Neuron (in vitro differentiated cells): ENCODE measurements at regions not wholly inside any gene's neighbourhood (a gene's known extent, or its start where the extent isn't known, plus 50 kb on each side); places are given as distances from the start of the nearest gene placed in this dataset.

Experiments used
- H2AFZ ChIP-seq: one replicate; pipeline ENCODE4 v1.6.1; 2013; ENCODE audit warnings: low read depth, mild to moderate bottlenecking, inconsistent platforms, low read length, moderate library complexity
- H3K27me3 ChIP-seq: one replicate; pipeline ENCODE4 v1.6.1; 2013; ENCODE audit warnings: low read length; ENCODE audit not compliant: insufficient read depth
- H3K36me3 ChIP-seq: one replicate; pipeline ENCODE4 v1.6.1; 2013; ENCODE audit warnings: low read length; ENCODE audit not compliant: insufficient read depth
- H3K4me1 ChIP-seq: one replicate; pipeline ENCODE4 v1.6.1; 2013; ENCODE audit warnings: low read length; ENCODE audit not compliant: insufficient read depth
- H3K4me3 ChIP-seq: 2 replicates; pipeline ENCODE4 v1.5.1; 2013; ENCODE audit warnings: mild to moderate bottlenecking, low read length, moderate library complexity
- H3K9me3 ChIP-seq: one replicate; pipeline ENCODE4 v1.6.1; 2013; ENCODE audit warnings: low read length

DNA sequence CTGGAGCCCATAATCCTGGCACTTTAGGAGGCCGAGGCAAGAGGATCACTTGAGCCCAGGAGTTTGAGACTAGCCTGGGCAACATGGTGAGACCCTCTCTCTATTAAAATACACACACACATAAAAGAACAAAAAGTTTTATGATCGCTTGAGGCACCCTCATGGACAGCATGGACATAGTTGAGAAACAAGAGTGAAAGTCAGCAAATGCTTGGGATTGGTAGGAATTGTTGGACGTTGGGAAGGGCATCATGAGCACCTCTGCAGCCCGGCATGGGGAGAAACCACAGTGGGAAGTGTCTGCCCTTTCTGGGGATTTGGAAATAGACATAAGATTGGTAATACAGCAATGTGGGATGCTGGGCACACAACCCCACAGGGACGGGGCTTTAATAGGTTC, 231.9 kb upstream of the FOXN3 start:
- Histone ChIP-seq H3K27me3 (no peaks in the 10 kb centered on the region), H3K4me1 (no peaks in the 10 kb centered on the region), H2AFZ (no peak overlapping the region), H3K4me3 (no peak overlapping the region), H3K9me3 (no peaks in the 10 kb centered on the region), H3K36me3 (no peaks in the 10 kb centered on the region)

DNA sequence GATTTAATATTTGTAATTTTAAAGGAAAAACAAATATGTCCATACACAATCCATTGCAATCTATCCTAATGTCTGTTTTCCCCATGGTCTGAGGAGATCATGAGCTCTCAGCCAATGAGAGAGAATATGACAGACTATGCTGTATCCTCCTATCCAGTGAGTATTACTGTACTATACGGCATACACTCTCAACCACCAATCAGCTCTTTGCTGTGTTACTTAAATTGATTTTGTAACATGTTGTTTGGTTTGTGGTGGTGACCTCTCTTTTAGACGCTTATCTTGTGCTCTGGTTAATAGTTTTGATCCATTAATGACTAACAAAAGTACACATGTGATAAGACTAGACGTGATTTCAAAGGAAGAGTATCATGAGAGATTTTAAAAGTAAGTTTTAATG, 231.5 kb upstream of the FOXN3 start:
- no peaks in the 10 kb centered on the region for H3K36me3 ChIP-seq
- no peaks in the 10 kb centered on the region for H3K4me1 ChIP-seq
- H3K9me3 ChIP-seq: no peaks in the 10 kb centered on the region
- no peak overlapping the region for H3K4me3 ChIP-seq
- H2AFZ ChIP-seq: no peak overlapping the region
- H3K27me3 ChIP-seq: no peaks in the 10 kb centered on the region

DNA sequence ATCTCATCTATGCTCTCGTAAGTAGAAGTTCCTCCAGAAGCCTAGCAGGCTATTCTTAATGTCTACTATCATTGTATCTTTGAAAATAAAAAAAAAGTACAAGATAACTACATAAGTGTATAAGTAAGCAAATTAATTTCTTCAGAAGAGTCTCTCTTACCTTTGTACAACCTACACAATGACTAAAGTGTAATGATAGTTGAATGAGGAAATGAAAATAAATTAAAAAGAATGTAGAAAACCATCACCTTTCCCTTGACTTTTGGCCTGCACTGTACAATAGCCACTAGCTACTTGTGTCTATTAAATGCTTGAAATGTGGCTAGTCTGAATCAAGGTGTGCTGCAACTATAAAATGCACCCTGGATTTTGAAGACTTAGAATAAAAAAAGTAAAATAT, 229.9 kb upstream of the FOXN3 start:
- H3K4me1 ChIP-seq: no peaks in the 10 kb centered on the region
- H3K36me3 ChIP-seq: no peaks in the 10 kb centered on the region
- H2AFZ ChIP-seq: no peak overlapping the region
- no peaks in the 10 kb centered on the region for H3K9me3 ChIP-seq
- H3K27me3 ChIP-seq: no peaks in the 10 kb centered on the region
- H3K4me3 ChIP-seq: no peak overlapping the region

DNA sequence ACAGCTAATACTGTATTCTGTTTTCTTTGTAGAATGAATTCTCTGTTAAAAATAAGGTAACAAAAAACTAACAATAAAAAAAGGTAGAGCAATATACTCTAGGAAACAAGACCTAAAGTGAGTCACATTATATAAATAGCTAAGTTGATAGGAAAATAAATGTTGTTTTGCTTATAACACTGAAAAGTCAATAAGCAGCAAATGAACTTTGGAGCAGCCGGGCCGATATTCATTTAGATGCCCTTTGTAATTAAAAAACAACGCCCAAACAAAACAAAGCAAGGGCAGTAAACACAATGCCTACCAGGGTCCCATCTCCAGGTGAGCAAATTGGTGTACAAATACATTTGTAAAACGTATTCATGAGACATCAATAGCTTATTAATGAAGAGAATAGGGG, 227.6 kb upstream of the FOXN3 start:
- Histone ChIP-seq H3K4me1 (no peaks in the 10 kb centered on the region), H3K9me3 (no peaks in the 10 kb centered on the region), H2AFZ (no peak overlapping the region), H3K36me3 (no peaks in the 10 kb centered on the region), H3K27me3 (no peaks in the 10 kb centered on the region), H3K4me3 (no peak overlapping the region)

DNA sequence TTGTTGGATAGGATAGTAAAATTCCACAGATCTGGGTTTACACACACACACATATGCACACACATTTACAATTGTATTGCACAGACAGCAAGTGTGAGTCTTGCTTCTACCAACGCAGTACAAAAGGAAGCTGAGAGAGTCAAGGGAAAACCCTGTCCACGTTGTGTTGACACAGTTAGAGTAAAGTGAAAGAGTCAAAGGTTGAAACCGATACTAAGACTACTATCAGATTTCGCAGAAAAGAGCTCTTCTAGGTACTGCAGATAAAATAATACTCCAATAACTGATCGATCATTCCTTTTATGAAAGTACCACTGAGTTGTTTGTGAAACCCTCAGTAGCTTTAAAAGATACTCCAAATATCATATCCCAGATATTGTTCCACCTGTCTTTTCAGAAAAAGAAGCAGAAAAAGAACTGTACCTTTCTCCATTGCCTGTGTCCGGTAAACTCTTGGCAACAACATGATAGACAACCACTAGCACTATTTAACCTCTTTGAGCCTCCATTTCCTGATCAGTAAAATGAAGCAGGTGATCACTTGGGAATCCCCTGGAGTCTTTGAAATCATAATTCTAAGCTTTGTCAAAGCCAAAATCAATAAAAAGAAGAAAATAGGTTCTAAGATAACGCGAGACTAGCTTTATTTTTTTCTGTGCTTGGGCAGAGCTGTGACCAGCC, 224.6 kb upstream of the FOXN3 start:
- Histone ChIP-seq H3K4me1 (no peaks in the 10 kb centered on the region), H3K27me3 (no peaks in the 10 kb centered on the region), H3K36me3 (no peaks in the 10 kb centered on the region), H2AFZ (no peak overlapping the region), H3K4me3 (no peak overlapping the region), H3K9me3 (no peaks in the 10 kb centered on the region)

DNA sequence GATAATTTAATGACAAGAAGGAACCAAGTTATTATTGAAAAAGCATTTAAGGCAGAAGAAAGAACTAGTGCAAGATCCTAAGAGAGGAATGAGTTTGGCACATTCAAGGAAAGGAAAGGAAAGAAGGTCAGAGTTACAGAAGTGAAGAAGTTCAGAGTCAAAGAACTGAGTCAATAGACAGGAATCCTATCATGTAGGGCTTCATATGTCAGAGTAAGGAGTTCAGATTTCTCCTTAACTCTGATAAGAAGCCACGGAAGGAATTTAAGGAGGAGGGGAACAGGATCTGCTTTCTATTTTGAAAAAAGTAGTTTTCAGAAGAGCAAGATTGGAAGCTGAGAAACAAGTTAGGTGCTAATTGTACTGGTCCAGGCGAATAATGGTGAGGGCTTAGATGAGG, 223.1 kb upstream of the FOXN3 start:
- Histone ChIP-seq H2AFZ (no peak overlapping the region), H3K4me1 (no peaks in the 10 kb centered on the region), H3K36me3 (no peaks in the 10 kb centered on the region), H3K27me3 (no peaks in the 10 kb centered on the region), H3K9me3 (no peaks in the 10 kb centered on the region), H3K4me3 (no peak overlapping the region)

DNA sequence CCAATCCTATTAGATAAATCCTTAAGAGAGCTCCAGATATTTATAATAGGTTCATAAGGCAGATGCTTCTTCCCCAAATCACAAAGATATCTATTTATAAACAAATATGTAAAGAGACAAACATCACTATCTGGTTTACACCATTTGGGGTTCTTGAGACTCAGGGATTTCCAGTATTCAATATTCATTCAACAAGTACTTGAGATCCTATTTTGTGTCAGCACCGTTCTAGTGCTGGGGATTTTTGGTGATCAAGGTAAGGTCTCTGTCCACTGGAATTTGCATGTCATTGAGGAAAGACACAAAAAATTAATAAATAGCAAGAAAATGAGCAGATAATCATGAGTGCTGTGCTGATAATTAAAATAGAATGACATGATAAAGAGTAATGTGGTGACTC, 222.7 kb upstream of the FOXN3 start:
- no peaks in the 10 kb centered on the region for H3K36me3 ChIP-seq
- no peak overlapping the region for H2AFZ ChIP-seq
- no peak overlapping the region for H3K4me3 ChIP-seq
- H3K27me3 ChIP-seq: no peaks in the 10 kb centered on the region
- H3K4me1 ChIP-seq: no peaks in the 10 kb centered on the region
- no peaks in the 10 kb centered on the region for H3K9me3 ChIP-seq

DNA sequence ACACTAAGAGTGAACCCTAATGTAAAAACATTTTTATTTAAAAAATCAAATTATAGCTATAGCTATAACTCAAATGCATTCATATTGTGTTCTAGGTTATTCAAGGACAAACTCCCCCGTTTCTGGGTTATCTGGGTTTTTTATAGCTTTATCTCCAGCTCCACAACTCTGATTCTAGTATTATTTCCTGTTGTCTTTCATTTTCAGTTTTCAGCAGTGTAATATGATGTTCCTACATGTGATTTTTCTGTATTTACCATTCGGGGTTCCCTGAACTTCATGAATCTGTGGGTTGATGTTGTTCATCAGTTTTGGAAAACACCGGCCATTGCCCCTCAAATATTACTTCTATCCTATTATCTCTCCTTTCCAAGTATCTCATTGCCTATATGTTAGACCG, 221.9 kb upstream of the FOXN3 start:
- Histone ChIP-seq H3K9me3 (no peaks in the 10 kb centered on the region), H2AFZ (no peak overlapping the region), H3K27me3 (no peaks in the 10 kb centered on the region), H3K4me3 (no peak overlapping the region), H3K36me3 (no peaks in the 10 kb centered on the region), H3K4me1 (no peaks in the 10 kb centered on the region)

DNA sequence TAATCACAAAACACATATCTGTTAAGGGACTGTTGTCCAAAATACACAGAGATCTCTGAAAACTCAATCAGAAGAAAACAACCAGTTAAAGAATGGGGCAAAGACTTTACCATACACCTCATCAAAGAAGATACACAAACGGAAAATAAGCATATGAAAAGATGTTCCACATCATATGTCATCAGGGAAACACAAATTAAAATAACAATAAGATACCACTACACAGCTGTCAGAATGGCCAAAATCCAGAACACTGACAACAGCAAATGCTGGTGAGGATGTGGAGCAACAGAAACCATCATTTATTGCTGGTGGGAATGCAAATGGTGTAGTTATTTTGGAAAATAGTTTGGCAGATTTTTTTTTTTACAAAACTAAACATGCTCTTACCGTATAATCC, 220.5 kb upstream of the FOXN3 start:
- Histone ChIP-seq H2AFZ (no peak overlapping the region), H3K4me3 (no peak overlapping the region), H3K27me3 (no peaks in the 10 kb centered on the region), H3K4me1 (no peaks in the 10 kb centered on the region), H3K9me3 (no peaks in the 10 kb centered on the region), H3K36me3 (no peaks in the 10 kb centered on the region)

DNA sequence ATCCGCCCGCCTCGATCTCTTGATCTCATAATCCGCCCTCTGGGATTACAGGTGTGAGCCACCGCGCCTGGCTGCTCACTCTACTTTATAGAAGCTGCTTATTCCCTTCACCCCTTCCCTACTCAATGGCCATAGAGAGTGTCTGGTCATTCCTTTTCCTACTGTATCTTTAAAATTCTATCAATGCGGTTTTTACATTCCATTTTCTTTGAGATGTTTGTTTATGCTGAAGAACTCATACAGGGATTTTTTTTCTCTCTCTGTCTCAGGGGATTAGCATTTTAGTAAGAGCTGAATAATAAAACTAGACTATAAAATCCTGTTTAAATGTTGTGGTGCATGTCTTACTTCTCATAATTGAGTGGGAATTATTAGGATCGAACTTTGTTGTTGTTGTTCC, 218.6 kb upstream of the FOXN3 start:
- Histone ChIP-seq H3K36me3 (no peaks in the 10 kb centered on the region), H3K4me1 (peaks cover 4% of the 10 kb centered on the region), H3K4me3 (no peak overlapping the region), H3K27me3 (no peaks in the 10 kb centered on the region), H3K9me3 (no peaks in the 10 kb centered on the region), H2AFZ (no peak overlapping the region)

DNA sequence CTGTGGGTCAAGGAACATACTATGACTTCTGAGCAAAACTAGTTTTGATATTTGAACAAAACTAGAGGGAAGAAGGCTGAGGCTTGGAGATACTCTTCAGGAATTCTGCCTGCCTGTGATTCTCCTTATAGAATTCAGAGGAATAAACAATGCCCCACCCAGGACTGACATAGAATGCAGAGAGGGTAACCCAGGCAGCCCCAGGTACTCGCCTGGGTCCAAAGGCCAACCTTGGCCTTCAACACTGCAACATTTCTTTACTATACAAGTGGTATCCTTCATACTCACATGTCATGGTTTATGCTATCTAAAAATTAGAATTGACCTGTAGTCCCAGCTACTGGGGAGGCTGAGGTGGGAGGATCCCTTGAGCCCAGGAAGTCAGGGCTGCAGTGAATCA, 217.0 kb upstream of the FOXN3 start:
- no peaks in the 10 kb centered on the region for H3K27me3 ChIP-seq
- no peak overlapping the region for H3K4me3 ChIP-seq
- H2AFZ ChIP-seq: no peak overlapping the region
- H3K4me1 ChIP-seq: peaks cover 4% of the 10 kb centered on the region
- H3K36me3 ChIP-seq: no peaks in the 10 kb centered on the region
- no peaks in the 10 kb centered on the region for H3K9me3 ChIP-seq

DNA sequence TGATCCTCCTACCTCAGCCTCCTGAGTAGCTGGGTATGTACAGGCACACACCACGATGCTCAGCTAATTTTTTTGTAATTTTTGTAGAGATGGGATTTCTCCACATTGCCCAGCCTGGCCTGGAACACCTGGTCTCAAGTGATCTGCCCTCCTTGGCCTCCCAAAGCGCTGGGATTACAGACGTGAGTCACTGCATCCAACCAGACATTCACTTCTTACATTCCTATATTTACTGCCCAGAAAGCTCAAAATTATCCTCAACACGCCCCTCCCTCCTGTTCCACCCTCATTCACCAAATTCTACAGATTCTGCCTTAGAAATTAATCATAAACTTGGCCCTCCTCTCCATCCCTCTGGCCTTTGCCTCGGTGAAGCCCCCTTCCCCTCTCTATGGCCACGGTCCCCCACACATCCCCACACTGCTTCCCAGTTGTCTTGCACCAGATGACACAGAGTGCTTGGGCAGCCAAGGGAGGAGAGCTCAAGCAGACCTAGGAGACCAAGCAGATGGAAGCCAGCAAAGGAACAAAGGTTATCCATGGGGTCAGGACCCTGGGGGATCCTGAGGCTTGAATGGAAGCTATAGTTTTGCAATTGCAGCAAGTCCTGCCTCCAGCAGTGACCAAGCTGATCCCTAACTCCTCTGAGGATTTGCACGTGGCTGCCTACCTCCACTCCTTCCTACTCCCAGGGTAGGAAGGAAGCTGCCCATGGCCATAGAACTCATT, 213.2 kb upstream of the FOXN3 start:
- Histone ChIP-seq H3K27me3 (no peaks in the 10 kb centered on the region), H3K4me3 (no peak overlapping the region), H3K9me3 (no peaks in the 10 kb centered on the region), H2AFZ (no peak overlapping the region), H3K36me3 (no peaks in the 10 kb centered on the region), H3K4me1 (peaks cover 4% of the 10 kb centered on the region)

DNA sequence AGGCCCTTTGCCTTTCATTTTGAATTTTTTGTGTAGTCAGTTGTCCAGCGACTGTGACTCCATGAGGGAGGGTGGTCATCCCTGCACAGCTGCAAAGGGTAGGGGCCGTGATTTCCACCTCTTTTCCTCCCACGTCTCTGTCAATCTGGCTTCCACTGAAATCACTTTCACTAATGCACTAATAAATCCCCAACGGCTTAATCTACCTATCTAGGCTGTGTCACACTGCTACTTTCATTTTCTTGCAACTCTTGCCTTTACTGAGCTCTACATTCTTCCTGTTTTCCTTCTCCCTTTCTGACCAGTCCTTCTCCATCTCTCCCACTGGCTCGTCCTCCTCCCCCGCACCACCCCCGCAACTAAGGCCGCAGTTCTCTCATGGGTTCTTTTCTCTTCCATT, 212.3 kb upstream of the FOXN3 start:
- H2AFZ ChIP-seq: no peak overlapping the region
- H3K36me3 ChIP-seq: no peaks in the 10 kb centered on the region
- H3K4me3 ChIP-seq: no peak overlapping the region
- peaks cover 4% of the 10 kb centered on the region for H3K4me1 ChIP-seq
- no peaks in the 10 kb centered on the region for H3K9me3 ChIP-seq
- H3K27me3 ChIP-seq: no peaks in the 10 kb centered on the region

DNA sequence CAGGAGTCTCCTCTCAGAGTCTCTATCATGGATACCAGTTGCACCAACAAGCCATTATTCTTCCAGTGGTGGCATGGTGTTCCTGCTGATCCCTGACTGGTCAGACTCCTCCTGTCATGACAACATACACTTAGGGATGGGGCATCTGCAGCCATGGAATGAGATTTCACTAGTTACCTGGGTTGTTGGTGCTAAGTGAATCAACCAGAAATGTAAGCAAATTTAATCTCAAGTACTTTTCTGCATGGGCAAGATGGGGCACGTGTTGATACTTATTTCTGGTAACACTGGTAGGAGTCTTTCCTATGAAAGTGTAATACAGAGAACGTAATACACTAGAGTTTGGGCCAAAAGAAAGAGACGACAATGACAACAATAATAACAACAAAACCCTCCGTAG, 211.5 kb upstream of the FOXN3 start:
- Histone ChIP-seq H3K9me3 (no peaks in the 10 kb centered on the region), H3K36me3 (no peaks in the 10 kb centered on the region), H3K27me3 (no peaks in the 10 kb centered on the region), H2AFZ (no peak overlapping the region), H3K4me3 (no peak overlapping the region), H3K4me1 (peaks cover 4% of the 10 kb centered on the region)
